ENCODE measurements at regions not wholly inside any gene's neighbourhood (a gene's known extent, or its start where the extent isn't known, plus 50 kb on each side); places are given as distances from the start of the nearest gene placed in this dataset.

GRCh38 chr6:100135977-100136376 is 142.0 kb upstream of the MCHR2 start:
- no peak for DNase-seq (ENCODE audit: low spot score)

- DNase-seq (ENCODE audit: low spot score): no peak
These were observed 140.7 kb upstream of the MCHR2 start for GRCh38 chr6:100134703-100135102.

- DNase-seq (ENCODE audit: low spot score): no peak
These were observed 140.3 kb upstream of the MCHR2 start for GRCh38 chr6:100134297-100134696.

GRCh38 chr6:100132005-100132404 is 138.0 kb upstream of the MCHR2 start:
- no peak for DNase-seq (ENCODE audit: low spot score)

GRCh38 chr6:100130630-100131029 is 136.6 kb upstream of the MCHR2 start:
- no peak for DNase-seq (ENCODE audit: low spot score)

GRCh38 chr6:100126790-100127484 is 132.9 kb upstream of the MCHR2 start:
- no peak for DNase-seq (ENCODE audit: low spot score)

- no peak for DNase-seq (ENCODE audit: low spot score)
These were observed 128.0 kb upstream of the MCHR2 start for GRCh38 chr6:100121854-100122609.

GRCh38 chr6:100119261-100119660 is 125.2 kb upstream of the MCHR2 start:
- DNase-seq (ENCODE audit: low spot score): no peak

- DNase-seq (ENCODE audit: low spot score): no peak
These were observed 124.3 kb upstream of the MCHR2 start for GRCh38 chr6:100118301-100118700.

- no peak for DNase-seq (ENCODE audit: low spot score)
These were observed 123.7 kb upstream of the MCHR2 start for GRCh38 chr6:100117680-100118079.

GRCh38 chr6:100116411-100117194 is 122.6 kb upstream of the MCHR2 start:
- DNase-seq (ENCODE audit: low spot score): peak; percentile 51

GRCh38 chr6:100115407-100116101 is 121.5 kb upstream of the MCHR2 start:
- DNase-seq (ENCODE audit: low spot score): no peak

- DNase-seq (ENCODE audit: low spot score): no peak
These were observed 119.0 kb upstream of the MCHR2 start for GRCh38 chr6:100112855-100113508.

GRCh38 chr6:100105919-100106529 is 112.0 kb upstream of the MCHR2 start:
- no peak for DNase-seq (ENCODE audit: low spot score)

- DNase-seq (ENCODE audit: low spot score): no peak
These were observed 111.1 kb upstream of the MCHR2 start for GRCh38 chr6:100105138-100105537.

GRCh38 chr6:100103931-100104330 is 109.9 kb upstream of the MCHR2 start:
- DNase-seq (ENCODE audit: low spot score): no peak

GRCh38 chr6:100103194-100103593 is 109.2 kb upstream of the MCHR2 start:
- DNase-seq (ENCODE audit: low spot score): no peak

GRCh38 chr6:100101644-100102043 is 107.6 kb upstream of the MCHR2 start:
- DNase-seq (ENCODE audit: low spot score): no peak

GRCh38 chr6:100100776-100101175 is 106.8 kb upstream of the MCHR2 start:
- DNase-seq (ENCODE audit: low spot score): no peak

- peak; percentile 52 for DNase-seq (ENCODE audit: low spot score)
These were observed 105.4 kb upstream of the MCHR2 start for GRCh38 chr6:100099189-100100074.

All from LoVo (cell line).